GM12878 (cell line): ENCODE measurements at regions not wholly inside any gene's neighbourhood (a gene's known extent, or its start where the extent isn't known, plus 50 kb on each side); places are given as distances from the start of the nearest gene placed in this dataset.

Experiments
- ATAC-seq: fragments of 200-7000 bp; cut with Tn5 transposase; 3 replicates; pipeline ENCODE4 v1.9.1; 2020; ENCODE audit warnings: mild to moderate bottlenecking, moderate library complexity
- BruUV-seq: library from RNA; stranded (reverse); fragments of 400-500 nt; replicated peaks from 2 replicates; lab custom pipeline; 2021; lab: Mats Ljungman, UMichigan
- CTCF ChIA-PET: fragments of 300-600 bp; sonication (Branson Sonifier 250); formaldehyde crosslinking; extraction: SDS; loops from one replicate; lab custom pipeline; 2021; ENCODE audit warnings: inconsistent platforms; lab: Yijun Ruan, JAX
- POLR2A ChIA-PET: fragments of 350-600 bp; formaldehyde crosslinking; extraction: SDS; loops from one replicate; lab custom pipeline; 2021; ENCODE audit warnings: inconsistent platforms; lab: Charles Lee
- RAD21 ChIA-PET: fragments of 300-600 bp; sonication (Branson Sonifier 250); formaldehyde crosslinking; loops from one replicate; lab custom pipeline; 2023; ENCODE audit warnings: antibody characterized with exemption; ENCODE audit not compliant: unreplicated experiment; lab: Charles Lee
- SMC1A ChIA-PET: fragments of 300-600 bp; sonication (Branson Sonifier 250); formaldehyde crosslinking; loops from one replicate; lab custom pipeline; 2023; ENCODE audit not compliant: unreplicated experiment, uncharacterized antibody; lab: Charles Lee
- DNase-seq: peaks from one replicate; pipeline ENCODE4 v3.0.0-alpha.2; 2011; ENCODE audit warnings: low read depth, low spot score
- FAIRE-seq: peaks from 3 replicates; lab custom pipeline; 2011; peaks lifted over from hg19 to GRCh38; lab: Jason Lieb, UNC
- H2AFZ ChIP-seq: 2 replicates; pipeline ENCODE4 v1.6.0; 2011; ENCODE audit warnings: low read depth, low read length, control low read depth; ENCODE audit not compliant: control insufficient read depth
- H3K27ac ChIP-seq: 2 replicates; pipeline ENCODE4 v1.5.1; 2011; ENCODE audit warnings: control low read depth; ENCODE audit not compliant: control insufficient read depth, insufficient read depth
- H3K27me3 ChIP-seq, 2 experiments: replicated peaks in 1 of 2; 2 replicates each; pipeline versions ENCODE4 v1.6.0 to v1.6.1; 2011; ENCODE audit warnings: low read length in 1 of 2; ENCODE audit not compliant: control insufficient read depth in 2 of 2, insufficient read depth in 2 of 2
- H3K36me3 ChIP-seq, 2 experiments: 2 replicates each; pipeline ENCODE4 v1.5.1; 2011; ENCODE audit warnings: low read length in 1 of 2; ENCODE audit not compliant: control insufficient read depth in 2 of 2, insufficient read depth in 2 of 2
- H3K4me1 ChIP-seq: 2 replicates; pipeline ENCODE4 v1.6.1; 2011; ENCODE audit warnings: mild to moderate bottlenecking, low read length, moderate library complexity, mixed read lengths; ENCODE audit not compliant: control insufficient read depth, insufficient read depth
- H3K4me2 ChIP-seq: 2 replicates; pipeline ENCODE4 v1.6.0; 2011; ENCODE audit warnings: control low read depth; ENCODE audit not compliant: control insufficient read depth, insufficient read depth
- H3K4me3 ChIP-seq: fragments of 200-600 bp; sonication (generic); 2 replicates; pipeline ENCODE4 v1.5.1; 2016
- H3K79me2 ChIP-seq: 2 replicates; pipeline ENCODE4 v1.6.0; 2011; ENCODE audit warnings: low read length; ENCODE audit not compliant: control insufficient read depth, insufficient read depth
- H3K9ac ChIP-seq: 2 replicates; pipeline ENCODE4 v1.8.0; 2011; ENCODE audit warnings: low read length, control low read depth, mixed read lengths; ENCODE audit not compliant: control insufficient read depth, insufficient read depth
- H3K9me3 ChIP-seq: replicated peaks from 3 replicates; pipeline ENCODE4 v1.5.1; 2011; ENCODE audit warnings: mild to moderate bottlenecking, low read length; ENCODE audit not compliant: control insufficient read depth, insufficient read depth
- H4K20me1 ChIP-seq: 2 replicates; pipeline ENCODE4 v1.6.0; 2011; ENCODE audit not compliant: control insufficient read depth, insufficient read depth
- NR2C2 ChIP-seq: IDR thresholded peaks from 2 replicates; pipeline ENCODE4 v1.6.1; 2011; ENCODE audit warnings: borderline replicate concordance, low read depth; ENCODE audit not compliant: control insufficient read depth, insufficient read length
- RAD21 ChIP-seq: IDR thresholded peaks from 2 replicates; pipeline ENCODE4 v1.6.1; 2011; ENCODE audit warnings: mild to moderate bottlenecking, low read depth, low read length, moderate library complexity; ENCODE audit not compliant: insufficient read depth
- YY1 ChIP-seq: IDR thresholded peaks from 2 replicates; pipeline ENCODE4 v1.6.1; 2011; ENCODE audit warnings: low read depth, mild to moderate bottlenecking, low read length
- ZNF384 ChIP-seq: IDR thresholded peaks from 2 replicates; pipeline ENCODE4 v1.6.1; 2012; ENCODE audit warnings: low read depth, mild to moderate bottlenecking, low read length, improper control_type of control experiment, borderline replicate concordance
- WGBS: methylation state at CpG from one replicate; pipeline ENCODE4 v1.1.6; 2016; ENCODE audit warnings: low lambda C conversion rate; ENCODE audit not compliant: insufficient replicate concordance, insufficient coverage; ENCODE audit errors: missing lambda C conversion rate; 5-methylcytosine and 5-hydroxymethylcytosine counted together
- in situ Hi-C: fragments of 300-500 bp; cut with MboI; formaldehyde crosslinking; loops from 9 replicates; pipeline ENCODE4 v1.14.3; 2018; ENCODE audit warnings: mixed read lengths
- intact Hi-C: fragments of 100-400 bp; cut with micrococcal nuclease; formaldehyde crosslinking; loops from one replicate; pipeline ENCODE4 v1.14.2; 2022; ENCODE audit not compliant: unreplicated experiment

DNA sequence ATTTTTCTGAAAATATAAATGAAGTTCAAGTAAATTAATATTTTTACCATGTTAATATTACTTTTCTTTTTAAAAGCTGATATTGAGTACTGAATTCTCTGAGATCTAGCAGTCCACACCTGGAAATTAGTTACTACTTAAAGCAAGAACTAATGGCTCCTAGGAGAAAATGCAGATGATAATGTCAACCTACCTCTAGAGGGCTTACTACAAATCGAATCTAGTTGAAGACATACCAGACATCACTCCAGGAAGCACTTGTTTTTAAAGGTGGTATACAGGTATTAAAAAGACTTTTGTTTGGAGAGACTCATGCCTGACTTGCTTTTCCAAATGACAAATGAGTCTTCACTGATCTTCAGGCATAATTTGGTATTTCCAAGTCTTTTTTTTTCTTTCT, 516.4 kb upstream of the BOD1L1 start:
- ChIA-PET RAD21 (interaction anchor here (0.9 to 1.8 kb wide), 4 partner anchors 8 to 165 kb away, joined by 3 to 7 read pairs (median 5); no protein-coding TSS in a partner anchor), CTCF (interaction anchor here (0.7 to 3.1 kb wide), 10 partner anchors 10 to 1537 kb away, joined by 3 to 14 read pairs (median 3); no protein-coding TSS in a partner anchor), POLR2A (no interaction called here), SMC1A (interaction anchor here (0.7 to 2.1 kb wide), 11 partner anchors 9 to 81 kb away, joined by 3 to 9 read pairs (median 4); no protein-coding TSS in a partner anchor)
- no peaks in the 10 kb centered on the region for H3K9me3 ChIP-seq
- TF ChIP-seq NR2C2: no peak
- TF ChIP-seq RAD21: 0 out of 2 replicates have a peak, but pooled peaks have one; percentile 19
- no peak for TF ChIP-seq YY1
- TF ChIP-seq ZNF384: no peak
- WGBS: 0% methylated on average over 1 of the region's 1 CpG
- H3K36me3 ChIP-seq: no peaks in the 10 kb centered on the region
- H3K4me2 ChIP-seq: no peak overlapping the region
- intact Hi-C loops (no loop called here), in situ Hi-C loops (no loop called here)
- ATAC-seq: peak; percentile 62; the same call in 2 of the 3 replicates
- no peaks in the 10 kb centered on the region for H3K79me2 ChIP-seq
- no peaks in the 10 kb centered on the region for H3K27me3 ChIP-seq
- no peak overlapping the region for H3K9ac ChIP-seq
- H4K20me1 ChIP-seq: no peaks in the 10 kb centered on the region
- FAIRE-seq: no peak
- no peaks in the 10 kb centered on the region for H3K4me1 ChIP-seq
- H3K4me3 ChIP-seq: no peak overlapping the region
- no peak for DNase-seq
- H3K27ac ChIP-seq: no peak overlapping the region
- no peak overlapping the region for H2AFZ ChIP-seq
- BruUV-seq: no TSS peak
